ENCODE measurements at regions not wholly inside any gene's neighbourhood (a gene's known extent, or its start where the extent isn't known, plus 50 kb on each side); places are given as distances from the start of the nearest gene placed in this dataset.

DNA sequence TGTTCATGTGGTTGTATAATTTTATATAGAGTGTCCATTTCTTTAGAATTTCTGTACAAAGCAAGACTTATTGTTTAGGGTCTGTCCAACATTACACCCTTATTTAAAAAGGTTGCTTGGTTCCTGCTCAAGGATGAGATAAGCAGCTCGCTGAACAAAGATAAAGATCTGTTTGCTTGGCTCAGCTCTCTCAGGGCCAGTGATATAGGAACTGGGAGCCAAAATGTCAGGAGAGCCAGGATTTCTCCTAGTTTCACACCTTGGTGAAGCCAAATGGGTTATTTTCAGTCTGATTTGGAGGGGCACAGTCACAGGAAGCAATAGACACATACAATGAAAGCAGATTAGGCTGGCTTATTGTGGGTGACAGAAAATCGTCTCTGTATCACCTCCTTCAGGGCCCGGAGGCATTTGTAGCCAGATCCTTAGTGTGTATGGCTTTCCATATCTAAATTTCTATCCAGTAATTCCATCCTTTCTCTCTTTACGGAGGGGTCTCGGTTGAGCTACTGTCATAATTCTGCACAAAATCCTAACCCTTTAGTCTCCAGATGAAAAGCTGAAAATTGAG lies 396.4 kb downstream of the TMEM232 start:
- DNase-seq: no peak

DNA sequence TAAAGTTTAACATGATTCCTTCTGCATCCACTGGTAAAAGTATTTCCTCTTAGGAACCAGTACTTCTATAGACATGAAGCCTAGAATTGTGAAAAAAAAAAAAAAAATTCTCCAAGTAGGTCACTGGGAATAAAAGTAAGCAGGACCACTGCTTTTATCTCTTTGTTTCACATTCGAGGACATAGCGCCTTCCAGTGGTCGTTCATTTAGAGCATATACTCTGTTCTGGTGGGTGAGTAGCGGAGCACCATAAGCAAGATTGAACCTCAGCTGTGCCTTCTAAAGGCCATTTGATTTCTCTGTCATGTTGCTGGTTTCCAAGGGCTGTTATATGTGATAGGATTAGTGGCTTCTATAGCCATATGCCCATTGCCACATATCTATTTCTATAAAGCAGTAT lies 393.1 kb downstream of the TMEM232 start:
- DNase-seq: peak; percentile 24

DNA sequence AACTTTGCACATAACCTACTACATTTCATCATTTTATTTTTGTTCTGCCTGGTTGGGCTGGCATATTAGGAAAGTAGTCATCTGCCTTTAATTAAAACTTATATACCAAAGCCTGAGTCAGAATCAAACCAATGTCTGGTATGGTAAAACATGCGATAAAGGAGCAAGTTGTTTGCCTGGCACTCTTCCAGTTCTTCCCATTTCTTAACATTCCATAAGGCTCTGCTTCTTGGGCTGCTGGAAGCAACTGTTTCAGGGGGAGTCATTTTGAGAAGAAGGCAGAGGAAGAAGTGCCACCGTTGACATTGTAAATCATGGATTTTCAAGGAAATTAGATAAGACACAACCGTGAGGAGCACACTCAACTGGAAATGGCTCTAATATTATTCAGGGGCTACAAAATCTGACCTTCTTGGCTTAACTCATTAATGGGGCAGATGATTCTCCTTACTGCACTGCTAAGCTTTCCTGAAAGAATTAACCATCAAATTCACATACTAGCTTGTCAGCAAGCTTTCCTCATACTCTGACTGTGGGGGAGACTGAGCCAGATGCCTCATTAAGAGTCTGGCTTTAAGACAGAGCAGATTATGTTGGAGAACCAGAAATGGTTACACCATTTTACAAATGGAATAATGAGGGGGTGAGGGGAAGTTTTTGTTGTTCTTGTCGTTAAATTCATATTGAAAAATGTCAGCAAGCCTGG lies 391.0 kb downstream of the TMEM232 start:
- no peak for DNase-seq

DNA sequence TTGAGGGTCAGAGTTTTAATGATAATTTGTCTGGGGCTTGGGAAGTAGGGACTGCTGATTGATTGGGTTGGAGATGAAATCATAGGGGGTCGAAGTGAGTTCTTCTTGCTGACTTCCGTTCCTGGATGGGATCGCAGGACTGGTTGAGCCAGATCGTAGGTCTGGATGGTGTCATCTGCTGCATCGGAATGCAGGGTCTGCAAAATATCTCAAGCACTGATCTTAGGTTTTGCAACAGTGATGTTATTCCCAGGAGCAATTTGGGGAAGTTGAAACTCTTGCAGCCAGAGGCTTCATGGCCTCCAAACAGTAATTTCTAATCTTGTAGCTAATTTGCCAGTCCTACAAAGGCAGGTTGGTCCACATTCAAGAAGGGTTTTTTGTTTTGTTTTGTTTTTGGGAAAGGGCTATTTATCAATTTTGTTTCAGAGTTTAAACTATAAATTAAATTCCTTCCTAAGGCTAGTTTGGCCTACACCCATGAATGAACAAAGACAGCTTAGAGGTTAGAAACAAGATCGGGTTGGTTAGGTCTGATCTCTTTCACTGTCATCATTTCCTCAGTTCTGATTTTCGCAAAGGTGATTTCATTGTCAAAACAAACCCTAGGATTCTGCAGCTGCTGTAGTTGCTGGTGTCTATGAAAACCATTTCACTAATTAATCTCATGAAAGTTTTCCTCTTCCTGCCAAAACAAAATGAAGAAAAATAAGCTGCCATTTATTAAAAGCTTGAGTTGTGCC lies 388.0 kb downstream of the TMEM232 start:
- DNase-seq: peak; percentile 22

DNA sequence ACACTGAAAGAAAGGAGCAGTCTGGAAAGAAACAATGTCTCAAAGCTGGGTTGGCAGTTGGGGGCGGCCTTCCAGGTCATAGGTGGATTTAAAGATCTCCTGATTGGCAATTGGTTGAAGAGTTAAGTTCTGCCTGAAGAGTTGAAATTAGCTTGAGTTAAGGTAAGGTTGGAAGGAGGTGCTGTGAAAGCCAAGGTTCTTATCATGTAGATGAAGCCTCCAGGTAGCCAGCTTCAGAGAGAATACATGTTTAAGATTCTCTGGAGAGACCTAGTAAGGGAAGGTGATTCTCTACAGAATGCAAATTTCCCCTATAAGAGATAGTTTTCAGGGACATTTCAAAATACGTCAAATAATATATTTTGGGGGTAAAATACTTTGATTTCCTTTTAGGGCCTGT lies 387.1 kb downstream of the TMEM232 start:
- no peak for DNase-seq

DNA sequence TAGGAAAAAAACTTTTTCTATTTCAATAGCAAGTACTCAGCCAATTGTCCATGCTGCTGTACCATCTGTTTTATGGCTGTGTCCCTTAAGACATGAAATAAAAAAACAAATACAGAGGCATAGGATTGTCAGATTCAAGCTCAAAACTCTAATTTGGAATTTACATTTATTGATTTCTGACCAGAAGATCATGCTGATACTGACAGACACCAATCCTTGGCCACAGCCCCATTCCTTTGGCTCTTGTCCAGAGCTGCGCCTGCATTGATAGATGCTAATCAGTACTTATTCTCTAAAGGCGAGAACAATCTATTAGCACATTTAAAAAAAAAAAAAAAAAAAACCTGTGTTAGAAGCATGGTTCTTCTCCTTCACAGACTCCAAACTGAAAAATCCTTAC lies 384.6 kb downstream of the TMEM232 start:
- no peak for DNase-seq

DNA sequence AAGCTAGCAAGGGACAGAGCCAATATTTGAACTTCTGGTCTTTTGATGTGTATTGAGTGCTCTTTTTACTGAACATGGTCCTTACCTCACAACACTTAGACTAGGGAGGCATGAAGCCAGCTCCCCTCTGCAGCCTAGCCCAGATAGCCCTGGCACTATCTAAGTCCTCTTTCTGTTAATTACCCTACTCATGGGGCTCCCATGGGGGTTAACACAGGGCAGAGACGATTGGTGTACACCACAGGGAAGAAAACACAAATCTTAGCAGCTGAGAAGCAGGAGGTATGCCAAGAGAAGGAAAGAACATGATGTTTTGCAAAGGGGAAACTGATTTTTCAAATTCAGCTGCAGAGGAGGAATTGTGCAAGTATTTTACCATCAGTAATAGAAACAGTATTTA lies 383.8 kb downstream of the TMEM232 start:
- no peak for DNase-seq

DNA sequence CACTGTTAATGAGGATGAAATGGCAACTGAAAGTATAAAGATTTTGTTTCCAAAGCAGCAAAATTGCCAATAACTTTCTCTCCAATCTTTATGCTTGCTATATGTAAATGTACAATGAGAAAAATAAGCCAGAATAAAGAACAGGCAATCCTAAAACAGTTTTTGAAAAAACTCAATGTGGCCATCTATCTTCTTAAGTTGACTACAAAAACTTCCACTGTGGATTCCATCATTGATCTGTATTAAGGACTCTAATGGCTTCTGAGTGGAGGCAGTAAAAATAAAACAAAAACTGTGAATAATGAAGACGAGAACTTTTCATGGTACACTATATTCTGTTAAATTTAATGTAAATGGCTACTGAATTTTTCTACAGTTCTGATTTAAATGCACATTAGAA lies 382.9 kb downstream of the TMEM232 start:
- DNase-seq: no peak

DNA sequence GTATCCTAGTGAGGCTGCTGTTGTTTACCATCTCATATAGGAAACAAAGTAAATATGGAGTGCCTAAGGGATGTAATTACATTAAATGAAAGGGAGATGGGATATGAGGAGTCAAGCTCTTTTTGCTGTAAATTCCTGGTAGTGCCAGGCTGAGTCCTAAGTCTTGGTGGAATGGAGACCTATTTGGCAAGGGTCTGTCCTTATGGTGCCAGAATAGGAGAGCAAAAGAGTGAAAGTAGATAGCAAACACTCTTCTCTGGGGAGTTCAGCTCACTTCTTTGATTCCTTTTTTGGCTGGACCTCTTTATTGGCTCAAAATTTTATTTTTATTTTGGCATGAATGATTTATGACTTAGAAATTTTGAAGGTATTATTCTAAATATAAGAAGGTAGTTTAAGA lies 380.8 kb downstream of the TMEM232 start:
- DNase-seq: no peak

DNA sequence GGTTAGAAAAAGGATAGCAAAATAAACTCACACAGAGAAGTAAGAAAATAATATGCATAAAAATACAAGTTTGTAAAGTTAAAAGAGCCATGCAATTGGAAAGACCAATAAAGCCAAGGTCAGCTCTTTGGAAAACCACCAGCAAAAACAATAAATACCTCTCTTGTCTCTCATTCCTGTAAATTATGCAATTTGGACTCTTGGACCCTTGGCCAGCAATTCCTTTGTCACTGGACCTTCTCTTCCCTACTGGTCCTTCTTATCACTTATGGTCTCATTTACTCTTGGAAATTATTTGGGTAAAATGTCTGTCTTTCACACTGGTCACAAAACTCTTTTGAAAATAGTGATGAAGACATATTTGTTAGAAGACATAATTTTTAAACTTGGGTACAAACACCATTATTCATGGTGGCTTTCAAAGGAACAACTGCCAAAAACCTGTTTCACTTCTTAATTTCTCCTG lies 379.5 kb downstream of the TMEM232 start:
- DNase-seq: no peak

DNA sequence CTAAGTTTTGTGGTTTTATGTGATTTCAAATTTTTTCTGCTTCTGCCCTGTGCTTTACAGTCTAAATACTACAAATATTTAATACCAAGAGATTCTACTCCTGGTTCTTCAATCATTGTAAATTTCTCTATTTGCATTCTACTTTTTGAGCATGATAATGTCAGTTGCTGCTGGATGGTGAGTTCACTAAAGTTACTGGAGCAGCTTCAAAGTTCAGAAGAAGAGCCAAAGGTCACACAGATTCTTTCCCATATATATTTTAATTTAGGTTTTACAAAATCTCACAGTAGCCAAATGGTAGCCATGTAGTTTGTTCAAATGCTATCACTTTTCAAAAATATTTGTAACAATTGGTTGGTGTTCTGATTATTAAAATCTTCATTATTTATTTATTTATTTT lies 378.7 kb downstream of the TMEM232 start:
- no peak for DNase-seq

DNA sequence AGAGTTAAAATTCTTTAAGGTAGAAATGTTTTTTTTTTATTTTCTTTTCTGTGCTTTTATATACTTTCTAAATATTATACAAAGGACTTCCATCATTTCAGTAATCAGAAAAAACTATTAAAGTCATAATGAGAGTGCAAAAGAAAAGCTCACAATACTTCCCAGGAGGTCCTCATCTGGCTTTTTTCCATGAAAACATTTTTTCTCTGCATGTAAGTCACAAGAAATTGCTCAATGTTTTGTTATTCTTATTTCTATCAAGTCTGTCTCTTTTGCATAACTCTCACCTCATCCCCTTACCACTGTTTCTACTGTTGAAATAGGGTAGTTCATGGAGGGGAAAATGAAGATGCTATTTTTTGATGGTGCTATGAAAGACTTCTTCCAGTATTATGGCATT lies 375.0 kb downstream of the TMEM232 start:
- no peak for DNase-seq

DNA sequence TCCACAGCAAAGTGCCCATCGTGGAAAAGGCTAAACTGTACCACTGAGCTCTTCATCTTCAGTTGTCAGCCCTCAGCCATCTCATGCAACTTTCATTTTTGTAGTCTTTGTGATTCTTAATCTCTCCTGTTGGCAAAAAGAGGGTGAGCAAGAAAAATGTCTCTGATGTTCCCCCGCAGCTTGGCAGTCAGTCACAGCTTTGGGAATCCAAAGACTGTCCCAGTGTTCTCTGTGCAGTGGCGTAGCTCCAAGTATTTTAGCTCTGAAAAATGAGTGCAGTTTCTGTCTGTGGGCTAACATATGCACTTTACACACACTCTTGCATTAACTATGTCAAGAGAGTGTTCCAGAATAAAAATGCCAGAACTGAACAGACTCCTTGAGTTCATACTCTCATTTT lies 372.2 kb downstream of the TMEM232 start:
- DNase-seq: no peak

DNA sequence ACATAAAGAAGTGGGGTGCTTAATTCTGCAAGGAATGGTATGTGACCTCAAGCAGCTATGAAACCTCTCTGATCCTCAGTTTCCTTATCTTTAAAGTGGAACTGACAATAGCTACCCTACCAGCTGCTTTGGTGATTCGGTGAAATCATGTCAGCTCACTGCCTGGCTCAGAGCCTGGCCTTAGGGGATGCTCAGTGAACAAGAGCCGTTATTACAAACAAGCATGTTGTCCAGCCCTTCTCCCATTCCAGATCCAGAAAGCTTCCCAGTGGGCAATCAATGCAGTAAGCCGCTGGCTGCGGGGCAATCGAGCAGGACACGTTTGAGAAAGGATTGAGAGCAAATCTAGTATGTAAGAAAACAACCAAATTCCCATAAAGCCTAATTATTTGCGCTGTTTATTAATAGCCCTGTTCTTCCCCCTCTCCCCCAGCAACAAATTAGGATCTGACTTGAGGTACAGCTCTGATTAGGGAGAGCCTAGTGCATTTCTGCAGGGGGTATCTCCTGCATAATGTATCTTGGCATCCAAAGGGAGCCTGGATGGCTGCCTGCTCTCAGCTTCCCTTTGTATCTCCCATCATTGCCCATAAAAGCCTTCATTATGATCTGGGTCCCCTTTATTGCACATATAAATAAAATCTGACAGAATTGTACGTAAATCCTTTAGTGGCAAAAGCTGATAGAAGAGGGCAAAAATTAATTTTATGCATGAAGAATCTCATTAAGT lies 371.4 kb downstream of the TMEM232 start:
- DNase-seq: no peak

DNA sequence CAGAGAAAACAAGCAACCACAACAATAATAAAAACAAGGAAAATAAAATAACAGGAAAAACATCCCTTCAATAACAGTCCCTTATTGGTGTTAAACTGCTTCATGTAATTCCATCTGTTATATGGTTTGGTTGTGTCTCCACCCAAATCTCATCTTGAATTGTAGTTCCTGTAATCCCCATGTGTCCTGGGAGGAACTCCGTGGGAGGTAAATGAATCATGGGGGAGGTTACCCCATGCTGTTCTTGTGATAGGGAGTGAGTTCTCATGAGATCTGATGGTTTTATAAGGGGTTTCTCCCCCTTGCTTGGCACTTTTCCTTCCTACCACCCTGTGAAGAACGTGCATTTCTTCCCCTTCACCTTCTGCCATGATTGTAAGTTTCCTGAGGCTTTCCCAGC lies 369.8 kb downstream of the TMEM232 start:
- DNase-seq: no peak

DNA sequence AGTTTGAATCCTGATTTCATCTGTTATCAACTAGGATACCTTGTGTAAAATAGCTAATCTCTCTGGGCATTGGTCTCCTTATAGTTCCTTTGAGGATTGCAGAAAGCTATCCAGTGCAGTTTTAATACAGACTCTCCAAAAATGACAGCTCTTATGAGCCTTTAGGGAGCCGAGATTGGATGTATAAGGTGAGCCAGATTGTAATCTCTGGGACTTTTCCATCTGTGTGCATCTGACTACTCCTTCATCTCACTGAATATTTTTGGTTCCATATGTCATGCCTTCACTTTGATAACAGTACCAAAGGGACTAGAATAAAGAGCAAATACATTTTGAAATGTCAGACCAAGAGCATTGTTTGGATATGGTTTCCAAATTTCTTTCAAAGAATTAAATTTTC lies 367.2 kb downstream of the TMEM232 start:
- DNase-seq: no peak

DNA sequence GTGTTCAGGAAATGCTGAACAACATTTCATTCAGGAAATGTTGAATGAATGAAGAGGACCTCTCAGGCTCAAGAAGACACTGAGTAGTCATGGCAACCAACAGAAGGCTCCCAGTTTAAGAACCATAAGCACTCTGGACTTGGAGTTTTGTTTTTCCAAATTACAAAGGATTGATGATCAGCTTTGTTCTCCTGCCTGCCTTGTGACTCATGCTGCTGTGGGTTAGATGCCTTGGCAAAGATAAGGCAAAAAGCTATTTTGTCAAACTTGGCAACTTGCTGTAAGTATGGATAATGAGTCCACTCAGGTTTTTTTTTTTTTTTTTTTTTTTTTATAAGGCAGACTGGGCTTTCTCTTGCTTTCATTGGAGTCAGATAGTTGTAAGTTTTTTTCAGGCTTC lies 365.0 kb downstream of the TMEM232 start:
- DNase-seq: peak; percentile 46

DNA sequence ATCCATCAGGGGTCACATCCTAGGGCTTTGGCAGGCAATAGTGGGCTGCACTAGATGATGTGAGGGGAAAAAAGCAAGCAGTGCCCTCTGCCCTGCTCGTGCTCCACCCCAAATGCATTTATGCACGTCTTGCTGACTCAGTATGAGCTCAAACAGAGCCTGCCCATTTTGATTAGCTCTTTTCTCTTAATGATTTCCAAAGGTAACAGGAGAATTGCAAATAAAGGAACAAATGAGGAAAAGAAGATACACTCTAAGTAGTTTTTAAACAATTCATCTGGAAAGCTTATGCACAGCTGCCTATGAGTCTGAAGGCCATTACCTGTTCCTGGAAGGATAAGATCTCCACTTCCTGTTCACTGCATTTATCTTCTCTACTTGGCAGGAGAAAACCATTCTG lies 364.2 kb downstream of the TMEM232 start:
- DNase-seq: no peak

DNA sequence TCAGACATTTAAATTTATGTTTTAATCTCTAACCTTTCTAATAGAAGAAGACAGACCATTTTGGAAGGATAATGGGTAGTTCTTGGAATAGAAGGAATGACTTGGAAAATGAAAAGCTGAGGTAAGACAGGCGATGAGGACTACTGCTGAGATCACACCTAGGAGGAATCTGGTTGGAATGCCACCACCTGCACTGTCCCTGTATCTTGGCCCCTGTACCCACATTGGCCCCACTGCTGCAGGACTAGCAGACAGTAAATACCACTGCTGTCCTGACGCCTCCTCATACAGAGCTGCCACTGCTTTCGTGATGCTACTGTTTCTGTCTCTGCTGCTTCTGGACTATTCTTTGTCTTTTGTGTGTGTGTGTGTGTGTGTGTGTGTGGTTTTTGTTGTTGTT lies 359.8 kb downstream of the TMEM232 start:
- no peak for DNase-seq
